Esophagus squamous epithelium (tissue), 5 donors: ENCODE measurements at regions not wholly inside any gene's neighbourhood (a gene's known extent, or its start where the extent isn't known, plus 50 kb on each side); places are given as distances from the start of the nearest gene placed in this dataset.

Experiments used
- DNase-seq: peaks from one replicate; lab custom pipeline; 2025; lab: John Stamatoyannopoulos, UW
- H3K27ac ChIP-seq, 4 donors: fragments of 200-600 bp; sonication (generic); one replicate each; pipeline ENCODE4 v1.5.1; 2016 to 2019; ENCODE audit warnings: mild to moderate bottlenecking in 1 of 4
- H3K27me3 ChIP-seq, 4 donors: fragments of 200-600 bp; sonication (generic); 1 replicate in 3 of 4; 2 replicates in 1 of 4; pipeline versions ENCODE4 v1.5.1 to v1.6.0; 2017 to 2021; ENCODE audit warnings: antibody characterized with exemption in 1 of 4
- H3K36me3 ChIP-seq, 3 donors: fragments of 200-600 bp; sonication (generic); one replicate each; pipeline ENCODE4 v1.5.1; 2016 to 2019
- H3K4me1 ChIP-seq, 3 donors: fragments of 200-600 bp; sonication (generic); one replicate each; pipeline ENCODE4 v1.5.1; 2017 to 2019
- H3K4me3 ChIP-seq, 4 donors: fragments of 200-600 bp; sonication (generic); 1 replicate in 3 of 4; 2 replicates in 1 of 4; pipeline ENCODE4 v1.5.1; 2016 to 2019; ENCODE audit warnings: mild to moderate bottlenecking in 2 of 4, moderate library complexity in 1 of 4
- H3K9me3 ChIP-seq, 3 donors: fragments of 200-600 bp; sonication (generic); one replicate each; pipeline ENCODE4 v1.5.1; 2016 to 2019
- POLR2A ChIP-seq, 4 donors: fragments of 450-650 bp; IDR thresholded peaks; one replicate each; pipeline ENCODE4 v1.6.1; 2017; ENCODE audit warnings: antibody characterized with exemption in 4 of 4, mild to moderate bottlenecking in 4 of 4, moderate library complexity in 3 of 4
- WGBS, 2 donors: methylation state at CpG; one replicate each; pipeline ENCODE4 v1.1.5; 2018; 5-methylcytosine and 5-hydroxymethylcytosine counted together
- intact Hi-C: fragments of 100-400 bp; cut with DNase I; formaldehyde crosslinking; loops from one replicate; pipeline ENCODE4 v1.15.0; 2022
- TF ChIP-seq, protein P1 (sequence below), 6 experiments: fragments of 450-650 bp in 4 of 6; fragments of 200-600 bp in 2 of 6; sonication (generic) in 2 of 6; IDR thresholded peaks; one replicate each; pipeline ENCODE4 v1.5.1; 2016 to 2019; ENCODE audit warnings: antibody characterized with exemption in 6 of 6, mild to moderate bottlenecking in 4 of 6, moderate library complexity in 4 of 6
- donor health status: DM: yes; HTN: yes; CAD: no.

DNA sequence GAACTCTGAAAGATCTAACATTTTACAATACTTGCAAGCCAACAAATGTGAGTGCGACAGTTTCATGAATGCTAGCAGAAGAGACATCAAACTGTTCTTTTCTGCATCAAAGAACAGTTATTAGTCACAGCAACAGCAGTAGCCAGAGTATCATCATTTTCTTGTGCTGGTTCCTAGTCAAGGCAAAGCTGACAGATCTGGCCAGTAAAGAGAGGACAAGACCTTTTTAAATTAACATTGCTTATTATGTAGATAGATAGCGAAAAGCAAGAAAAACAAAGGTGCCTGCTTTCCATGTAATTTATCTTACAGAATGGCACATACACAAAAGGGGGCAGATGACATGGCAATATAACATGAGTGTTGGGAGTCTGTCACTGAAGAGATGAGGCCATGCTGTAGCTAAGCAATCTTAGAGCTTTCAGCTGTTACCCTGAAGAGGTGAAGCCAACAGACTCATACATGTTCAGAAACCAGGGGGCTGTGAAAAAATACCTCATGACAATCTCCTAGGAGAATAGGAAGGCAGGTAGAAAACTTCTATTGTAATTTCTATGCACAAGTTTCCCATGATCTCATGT lies 626.6 kb upstream of the TYRP1 start:
- DNase-seq = no peak
- intact Hi-C loops = no loop called here
- H3K27ac ChIP-seq = no peak overlapping the region
- 85 to 86% methylated on average over 2 of the region's 2 CpGs for WGBS, 2 donors
- no peaks in the 10 kb centered on the region for H3K4me1 ChIP-seq
- no peaks in the 10 kb centered on the region for H3K27me3 ChIP-seq
- H3K9me3 ChIP-seq = peaks cover 0 to 3% (median 0%) of the 10 kb centered on the region in 3 donors
- no peaks in the 10 kb centered on the region for H3K36me3 ChIP-seq
- TF ChIP-seq POLR2A (IDR thresholded peaks at IDR 0.05) = no peak
- TF ChIP-seq, protein P1, sequence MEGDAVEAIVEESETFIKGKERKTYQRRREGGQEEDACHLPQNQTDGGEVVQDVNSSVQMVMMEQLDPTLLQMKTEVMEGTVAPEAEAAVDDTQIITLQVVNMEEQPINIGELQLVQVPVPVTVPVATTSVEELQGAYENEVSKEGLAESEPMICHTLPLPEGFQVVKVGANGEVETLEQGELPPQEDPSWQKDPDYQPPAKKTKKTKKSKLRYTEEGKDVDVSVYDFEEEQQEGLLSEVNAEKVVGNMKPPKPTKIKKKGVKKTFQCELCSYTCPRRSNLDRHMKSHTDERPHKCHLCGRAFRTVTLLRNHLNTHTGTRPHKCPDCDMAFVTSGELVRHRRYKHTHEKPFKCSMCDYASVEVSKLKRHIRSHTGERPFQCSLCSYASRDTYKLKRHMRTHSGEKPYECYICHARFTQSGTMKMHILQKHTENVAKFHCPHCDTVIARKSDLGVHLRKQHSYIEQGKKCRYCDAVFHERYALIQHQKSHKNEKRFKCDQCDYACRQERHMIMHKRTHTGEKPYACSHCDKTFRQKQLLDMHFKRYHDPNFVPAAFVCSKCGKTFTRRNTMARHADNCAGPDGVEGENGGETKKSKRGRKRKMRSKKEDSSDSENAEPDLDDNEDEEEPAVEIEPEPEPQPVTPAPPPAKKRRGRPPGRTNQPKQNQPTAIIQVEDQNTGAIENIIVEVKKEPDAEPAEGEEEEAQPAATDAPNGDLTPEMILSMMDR (IDR thresholded peaks at IDR 0.05) = no peak
- H3K4me3 ChIP-seq = no peak overlapping the region

DNA sequence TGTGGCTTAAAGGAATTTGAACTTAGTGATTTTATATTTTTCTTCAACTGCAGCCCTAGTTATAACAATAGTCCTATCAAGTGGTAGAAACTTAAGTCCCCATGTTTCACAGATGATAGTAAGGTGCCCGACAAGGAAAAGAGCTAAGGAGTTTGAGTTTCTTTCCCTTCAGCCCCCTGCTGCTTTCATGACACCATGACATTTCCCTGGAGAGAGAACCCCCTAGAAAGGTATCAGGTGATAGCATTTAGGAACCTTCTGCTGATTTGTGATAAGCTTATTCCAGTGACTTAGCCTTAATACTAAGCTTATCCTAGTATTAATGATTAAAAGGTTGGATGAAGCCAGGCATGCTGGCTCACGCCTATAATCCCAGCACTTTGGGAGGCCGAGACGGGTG lies 623.8 kb upstream of the TYRP1 start:
- H3K4me3 ChIP-seq = no peak overlapping the region
- 72 to 75% methylated on average over 4 of the region's 4 CpGs for WGBS, 2 donors
- TF ChIP-seq, protein P1 (IDR thresholded peaks at IDR 0.05) = no peak
- no peak for TF ChIP-seq POLR2A (IDR thresholded peaks at IDR 0.05)
- no peaks in the 10 kb centered on the region for H3K36me3 ChIP-seq
- no peak for DNase-seq
- H3K9me3 ChIP-seq = peaks cover 0 to 5% (median 0%) of the 10 kb centered on the region in 3 donors
- no peaks in the 10 kb centered on the region for H3K4me1 ChIP-seq
- H3K27ac ChIP-seq = no peak overlapping the region
- intact Hi-C loops = no loop called here
- H3K27me3 ChIP-seq = no peaks in the 10 kb centered on the region

DNA sequence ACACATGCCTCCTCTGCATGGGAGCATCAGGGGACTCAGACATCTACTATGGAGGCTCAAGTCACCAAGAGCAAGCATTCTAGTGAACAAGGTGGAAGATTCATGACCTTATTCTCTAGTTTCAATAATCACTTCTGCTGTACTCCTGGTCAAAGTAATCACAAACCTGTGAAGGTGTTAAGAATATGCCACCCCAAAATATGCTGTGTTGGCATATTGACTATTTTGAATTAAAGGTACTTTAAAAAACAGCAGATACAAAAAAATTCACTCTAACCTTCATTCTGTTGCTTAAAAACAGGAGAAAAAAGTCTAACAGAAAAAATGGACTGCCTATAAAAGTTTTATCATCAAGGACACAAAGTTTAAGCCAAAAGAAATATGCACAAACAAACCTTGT lies 607.8 kb upstream of the TYRP1 start:
- H3K27me3 ChIP-seq = no peaks in the 10 kb centered on the region
- H3K36me3 ChIP-seq = no peaks in the 10 kb centered on the region
- H3K27ac ChIP-seq = no peak overlapping the region
- no peak for DNase-seq
- H3K9me3 ChIP-seq = no peaks in the 10 kb centered on the region
- no peak for TF ChIP-seq POLR2A (IDR thresholded peaks at IDR 0.05)
- intact Hi-C loops = no loop called here
- no peaks in the 10 kb centered on the region for H3K4me1 ChIP-seq
- H3K4me3 ChIP-seq = no peak overlapping the region

DNA sequence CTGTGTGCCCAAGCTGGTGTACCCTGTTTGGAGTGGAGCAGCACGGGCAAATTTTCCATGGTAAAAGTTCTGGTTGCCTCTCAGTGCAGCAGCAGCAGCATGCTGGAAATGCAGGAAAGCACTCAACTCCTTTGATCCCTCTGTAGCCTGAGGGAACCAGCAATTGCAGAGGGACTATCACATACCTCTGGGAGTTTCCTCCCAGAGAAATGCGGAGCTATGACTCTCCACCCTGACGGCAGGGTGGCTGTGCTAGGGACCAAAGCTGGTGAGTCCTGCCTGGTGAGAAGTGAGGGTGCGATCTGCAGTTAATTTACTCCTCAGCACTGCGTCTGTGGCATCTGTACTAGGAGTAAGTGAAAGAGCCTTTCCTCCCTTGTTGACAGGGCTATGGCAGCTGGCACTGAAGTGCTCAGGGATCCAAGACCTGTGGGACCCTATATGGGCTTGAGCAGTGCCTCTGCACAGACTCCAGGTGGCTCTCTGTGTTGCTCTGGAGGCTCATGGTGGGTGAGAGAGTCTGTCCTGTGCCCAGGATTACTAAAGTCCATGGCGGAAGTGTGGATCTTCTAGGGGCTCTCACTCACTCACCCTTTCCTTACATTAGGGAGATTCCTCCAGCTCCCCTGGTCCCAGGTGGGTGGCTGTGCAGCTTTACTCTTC lies 601.2 kb upstream of the TYRP1 start:
- Histone ChIP-seq H3K4me3 (no peak overlapping the region), H3K27me3 (no peaks in the 10 kb centered on the region), H3K36me3 (no peaks in the 10 kb centered on the region), H3K4me1 (no peaks in the 10 kb centered on the region), H3K9me3 (peaks cover 0 to 5% (median 3%) of the 10 kb centered on the region in 3 donors), H3K27ac (no peak overlapping the region)
- intact Hi-C loops = no loop called here
- TF ChIP-seq, protein P1 (IDR thresholded peaks at IDR 0.05) = no peak
- TF ChIP-seq POLR2A (IDR thresholded peaks at IDR 0.05) = no peak
- 78 to 80% methylated on average over 1 to 6 of the region's 6 CpGs for WGBS, 2 donors
- DNase-seq = no peak

DNA sequence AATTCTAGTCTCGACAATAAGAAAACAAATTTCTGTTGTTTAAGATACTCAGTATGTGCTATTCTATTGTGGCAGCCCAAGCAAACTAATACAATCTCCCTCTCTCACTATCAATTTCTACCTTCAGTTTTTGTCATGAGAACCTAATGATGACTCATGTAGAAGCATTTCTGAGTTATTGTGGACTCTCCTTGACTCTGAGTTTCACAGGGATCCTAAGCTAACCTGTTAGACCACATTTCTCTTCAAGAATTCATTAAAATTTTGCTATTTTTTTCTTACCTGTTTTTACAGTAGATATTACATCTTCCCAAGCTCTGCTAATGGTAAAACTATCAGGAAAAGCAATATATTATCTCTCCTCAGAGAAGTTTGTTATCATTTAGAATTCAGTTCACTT lies 599.1 kb upstream of the TYRP1 start:
- 52 to 57% methylated on average over 1 of the region's 1 CpG for WGBS, 2 donors
- no peak for DNase-seq
- no peak overlapping the region for H3K27ac ChIP-seq
- no peaks in the 10 kb centered on the region for H3K4me1 ChIP-seq
- H3K36me3 ChIP-seq = no peaks in the 10 kb centered on the region
- H3K9me3 ChIP-seq = peaks cover 0 to 5% (median 3%) of the 10 kb centered on the region in 3 donors
- intact Hi-C loops = no loop called here
- no peaks in the 10 kb centered on the region for H3K27me3 ChIP-seq
- TF ChIP-seq POLR2A (IDR thresholded peaks at IDR 0.05) = no peak
- TF ChIP-seq, protein P1 (IDR thresholded peaks at IDR 0.05) = no peak
- H3K4me3 ChIP-seq = no peak overlapping the region
